NCI-H748 (cell line): ENCODE measurements at regions not wholly inside any gene's neighbourhood (a gene's known extent, or its start where the extent isn't known, plus 50 kb on each side); places are given as distances from the start of the nearest gene placed in this dataset.
"Not testable (repeated sequence)": the region's sequence is repeated elsewhere in the genome, so short reads cannot be mapped to it uniquely, and the experiment has no call there.

Experiments used
- DNase-seq: peaks from one replicate; lab custom pipeline; 2025; ENCODE audit not compliant: unreplicated experiment; lab: John Stamatoyannopoulos, UW

DNA sequence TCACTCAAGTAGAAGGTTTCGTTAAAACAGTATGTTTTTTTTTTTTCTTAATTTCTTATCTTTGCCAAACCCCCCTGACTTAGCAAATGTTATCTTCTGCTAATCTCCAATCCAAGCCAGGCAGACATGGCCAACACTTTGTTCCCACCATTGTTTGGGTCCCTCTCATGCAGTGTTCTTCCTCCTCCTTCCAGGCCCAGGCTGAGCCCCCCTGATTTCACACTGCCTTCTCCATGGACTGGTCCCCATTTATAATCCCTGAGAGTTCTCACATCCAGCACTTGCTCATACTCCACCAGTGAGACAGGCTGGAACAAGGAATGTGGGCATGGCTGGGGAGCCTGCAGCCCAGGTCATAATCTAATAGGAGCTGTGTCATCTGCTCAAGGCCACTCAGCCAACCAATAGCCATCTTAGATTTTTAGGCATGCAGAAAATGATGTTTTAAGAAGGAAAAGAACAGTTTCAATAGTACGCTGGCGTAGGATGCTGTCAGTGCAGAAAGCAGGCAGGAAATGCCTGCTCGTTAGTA, 238.4 kb upstream of the CCDC196 start:
- no peak for DNase-seq

DNA sequence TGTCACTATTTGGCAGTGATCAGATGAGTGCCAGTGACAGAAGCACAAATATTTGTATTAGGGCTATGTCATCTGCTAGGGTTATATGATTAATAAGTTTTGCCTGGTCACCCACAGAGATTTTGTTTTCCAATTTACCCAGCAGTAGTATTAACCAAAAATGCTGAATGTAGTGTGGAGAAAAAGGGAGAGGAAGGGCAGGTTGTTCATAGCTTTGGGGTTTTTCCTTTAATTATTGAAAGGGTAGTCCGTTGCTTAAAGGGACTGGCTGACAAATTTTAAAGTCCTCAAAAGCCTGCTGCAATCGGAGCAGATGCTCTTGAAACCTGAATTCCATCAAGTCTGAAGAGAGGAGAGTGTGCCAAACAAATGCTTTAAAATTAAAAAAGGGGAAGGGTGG, 237.9 kb upstream of the CCDC196 start:
- no peak for DNase-seq

- DNase-seq, result peak; percentile 15
Observed at GRCh38 chr14:66249544-66249943, 236.6 kb upstream of the CCDC196 start.

DNA sequence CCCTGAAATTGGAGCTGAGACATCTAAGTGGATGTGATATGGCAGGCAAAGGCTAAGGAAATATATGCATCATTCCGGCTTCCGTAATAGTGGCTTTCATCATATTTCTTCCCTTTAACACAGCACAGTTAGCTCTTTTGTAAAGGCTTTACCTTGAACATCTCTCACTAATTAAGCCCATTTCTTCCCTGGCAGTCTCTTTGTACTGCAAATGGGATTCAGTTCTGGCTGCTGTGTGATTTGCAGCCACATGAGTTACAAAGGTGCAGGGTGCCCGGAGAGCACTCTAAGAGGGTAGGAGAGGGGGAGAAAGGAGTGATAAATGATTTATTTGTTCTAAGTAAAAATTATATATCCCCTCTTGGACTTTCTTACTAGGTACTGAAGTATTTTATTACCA, 232.1 kb upstream of the CCDC196 start:
- no peak for DNase-seq

DNA sequence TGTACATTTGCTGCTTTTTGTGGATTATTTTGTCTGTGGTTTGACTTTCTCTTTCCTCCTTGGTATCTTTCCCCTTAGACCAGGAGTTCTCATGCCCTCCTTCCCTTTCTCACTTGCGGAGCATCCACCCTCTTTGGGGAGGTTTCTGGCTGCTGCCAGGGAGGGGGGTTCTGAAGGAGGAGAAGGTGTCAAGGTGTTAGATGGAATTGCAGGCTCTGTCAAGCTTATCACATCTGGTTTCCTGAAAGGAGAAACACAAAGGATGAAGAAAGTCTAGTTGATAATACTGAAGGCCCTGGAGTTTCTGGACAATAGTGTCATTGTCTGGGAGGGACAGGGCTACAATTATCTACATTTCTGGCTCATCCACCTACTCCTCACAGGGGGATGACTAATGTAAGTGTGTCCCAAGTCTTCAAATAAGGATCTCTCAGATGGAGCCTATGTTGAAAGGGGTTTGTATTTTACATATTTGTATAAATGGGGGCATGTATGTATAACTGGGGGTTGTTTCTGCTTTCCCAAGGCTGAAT, 217.3 kb upstream of the CCDC196 start:
- no peak for DNase-seq

GRCh38 chr14:66272221-66272620, 213.9 kb upstream of the CCDC196 start:
- DNase-seq, result no peak

DNA sequence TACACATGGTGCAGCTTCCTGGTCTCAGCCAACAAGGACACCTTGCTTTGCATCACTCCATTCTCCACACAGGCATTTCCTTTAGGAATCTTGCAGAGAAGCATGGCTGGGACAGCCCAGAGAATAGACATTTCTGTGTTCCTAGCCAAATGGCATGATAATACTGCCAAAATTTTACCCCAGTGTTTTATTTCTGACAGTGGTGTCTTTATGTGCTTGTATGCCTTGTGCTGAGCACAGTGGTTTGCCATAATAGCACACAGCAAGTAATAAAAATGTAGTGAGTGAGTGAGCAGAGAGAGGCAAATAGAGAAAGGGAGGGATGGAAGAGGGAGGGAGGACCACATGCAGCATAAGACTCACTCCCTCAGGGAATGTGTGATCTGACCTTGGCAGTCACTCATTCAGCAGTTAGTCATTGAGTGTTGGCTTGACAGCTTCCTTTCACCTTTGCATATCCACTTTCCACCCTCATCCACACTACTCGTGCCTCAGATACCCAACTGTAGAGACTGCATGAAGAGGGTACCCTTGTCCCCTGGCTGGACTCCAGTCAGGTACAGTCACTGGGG, 212.8 kb upstream of the CCDC196 start:
- DNase-seq, result no peak

DNA sequence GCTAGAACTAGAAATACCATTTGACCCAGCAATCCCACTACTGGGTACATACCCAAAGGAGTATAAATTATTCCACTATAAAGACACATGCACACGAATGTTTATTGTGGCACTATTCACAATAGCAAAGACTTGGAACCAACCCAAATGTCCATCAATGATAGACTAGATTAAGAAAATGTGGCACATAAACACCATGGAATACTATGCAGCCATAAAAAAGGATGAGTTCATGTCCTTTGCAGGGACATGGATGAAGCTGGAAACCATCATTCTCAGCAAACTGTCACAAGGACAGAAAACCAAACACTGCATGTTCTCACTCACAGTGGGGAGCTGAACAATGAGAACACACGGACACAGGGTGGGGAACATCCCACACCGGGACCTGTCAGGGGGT, 207.8 kb upstream of the CCDC196 start:
- not testable (repeated sequence) for DNase-seq

- DNase-seq, result no peak
Observed at GRCh38 chr14:66281036-66281776, 205.0 kb upstream of the CCDC196 start.

GRCh38 chr14:66284346-66284745, 201.8 kb upstream of the CCDC196 start:
- no peak for DNase-seq

- no peak for DNase-seq
Observed at GRCh38 chr14:66288511-66288910, 197.7 kb upstream of the CCDC196 start.

DNA sequence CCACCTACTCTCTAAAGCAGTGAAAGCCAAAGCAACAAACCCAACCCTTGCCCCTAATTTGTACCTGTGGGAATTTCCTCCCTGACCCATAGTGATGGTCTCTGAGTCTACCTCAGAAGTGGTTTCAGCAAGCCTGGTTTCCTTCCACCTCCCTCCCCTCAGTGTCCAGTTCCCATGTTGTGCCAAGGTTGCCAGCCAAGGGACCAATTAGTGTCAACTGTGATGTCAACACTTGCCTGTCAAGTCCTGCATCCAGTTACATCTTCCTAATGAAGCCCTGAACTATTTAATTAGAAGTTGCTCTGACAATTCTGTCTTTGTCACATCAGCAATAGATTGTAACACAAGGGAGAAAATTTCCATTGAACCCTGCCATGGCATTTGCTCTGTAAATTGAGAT, 194.4 kb upstream of the CCDC196 start:
- no peak for DNase-seq

DNA sequence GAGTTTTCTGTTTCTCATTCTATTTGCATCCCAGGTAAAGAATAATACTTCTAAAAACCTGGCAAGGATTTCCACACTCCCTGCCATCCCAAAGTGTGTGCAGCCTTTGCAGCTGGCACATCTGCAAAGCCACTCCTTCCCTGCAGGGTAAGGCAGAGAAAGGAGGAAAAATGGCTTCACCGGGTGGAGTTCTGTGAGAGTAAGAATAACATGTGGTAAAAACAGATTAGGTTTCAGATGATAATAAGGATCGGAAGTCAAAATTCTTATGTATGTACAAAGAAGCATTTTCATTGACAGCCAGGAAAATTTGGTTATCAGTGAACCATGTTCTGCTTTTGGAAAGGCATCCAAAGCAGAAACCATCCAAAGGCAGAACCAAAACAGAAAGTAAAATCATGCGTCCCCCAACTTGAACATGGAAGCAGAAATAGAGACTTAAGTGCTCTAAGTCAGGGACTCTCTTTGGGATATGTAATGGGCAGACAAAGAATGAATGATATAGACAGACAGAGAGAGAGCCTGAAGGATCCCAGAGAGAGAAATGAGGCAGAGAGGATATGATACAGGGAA, 192.6 kb upstream of the CCDC196 start:
- DNase-seq, result no peak

DNA sequence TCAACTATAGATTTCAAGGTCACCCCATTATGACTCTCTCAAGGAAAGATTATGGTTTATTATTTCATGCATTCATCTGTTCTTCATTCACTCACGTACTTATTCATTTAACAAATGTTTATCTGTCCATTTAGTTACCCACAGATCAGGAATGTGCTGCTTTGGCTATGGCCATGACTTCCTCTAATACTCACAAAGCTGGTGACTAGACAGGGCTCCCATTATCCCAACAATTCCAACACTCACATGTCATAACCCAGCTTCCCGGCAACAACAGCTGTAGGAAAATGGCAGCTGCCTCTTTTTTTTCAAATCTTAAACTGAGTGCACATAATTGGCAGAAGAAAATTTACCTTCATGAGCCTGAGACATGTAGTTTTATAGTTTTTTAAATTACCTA, 190.8 kb upstream of the CCDC196 start:
- no peak for DNase-seq

GRCh38 chr14:66300886-66301285, 185.3 kb upstream of the CCDC196 start:
- no peak for DNase-seq

- no peak for DNase-seq
Observed at GRCh38 chr14:66306101-66306500, 180.1 kb upstream of the CCDC196 start.

DNA sequence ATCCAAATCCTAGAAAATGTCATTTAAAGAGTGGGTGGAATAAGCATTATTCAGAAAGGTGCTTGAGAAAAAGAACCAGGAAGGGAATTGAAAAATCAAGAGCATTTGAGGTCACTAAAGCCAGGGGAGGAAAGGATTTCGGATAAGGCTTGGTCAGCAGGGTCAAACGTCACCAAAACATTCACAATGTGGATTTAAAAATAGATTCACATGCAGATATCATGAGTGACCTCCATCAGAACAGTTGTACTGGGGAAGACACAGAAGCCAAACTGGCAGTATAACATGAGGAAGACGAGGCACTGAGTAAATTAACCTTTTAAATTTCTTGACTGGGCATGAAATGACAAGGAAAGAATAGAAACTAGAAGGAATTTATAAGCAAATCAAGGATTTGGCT, 175.1 kb upstream of the CCDC196 start:
- DNase-seq, result no peak

DNA sequence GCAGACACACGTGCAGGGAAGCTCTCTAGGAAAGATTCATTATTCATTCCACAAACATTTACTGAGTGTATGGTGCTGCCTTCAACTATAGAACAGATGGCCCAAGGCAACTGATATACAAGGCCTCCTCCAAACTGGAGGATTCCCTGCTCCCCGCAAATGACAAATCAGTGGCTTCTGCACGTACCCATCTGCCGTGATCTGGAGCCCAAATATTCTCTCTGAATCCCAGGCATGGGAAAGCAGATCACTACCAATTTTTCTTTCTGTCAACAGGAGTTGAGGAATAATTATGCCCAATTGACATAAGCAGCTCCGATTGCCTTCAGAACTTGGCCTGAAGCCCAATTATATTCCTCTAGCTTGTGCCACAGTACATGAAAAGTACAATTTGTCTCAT, 174.2 kb upstream of the CCDC196 start:
- peak; percentile 45 for DNase-seq

DNA sequence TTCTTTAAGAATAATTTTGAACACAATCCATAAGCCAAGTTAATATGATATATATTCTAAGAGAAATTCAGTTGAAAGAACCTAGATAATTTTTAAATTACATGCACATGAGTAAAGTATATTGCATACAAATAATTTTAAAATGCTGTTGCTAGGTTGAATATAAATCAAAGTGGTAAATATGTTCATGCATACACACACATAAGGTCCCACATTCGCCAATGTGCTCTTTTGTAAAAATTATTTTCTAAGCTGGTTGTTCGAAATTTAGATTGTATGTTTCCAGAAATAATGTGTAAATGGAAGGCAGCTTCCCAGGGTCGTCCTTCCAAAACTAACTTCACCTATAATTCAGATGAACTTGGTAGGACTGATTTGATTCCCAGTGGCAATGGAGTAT, 173.7 kb upstream of the CCDC196 start:
- DNase-seq, result no peak

DNA sequence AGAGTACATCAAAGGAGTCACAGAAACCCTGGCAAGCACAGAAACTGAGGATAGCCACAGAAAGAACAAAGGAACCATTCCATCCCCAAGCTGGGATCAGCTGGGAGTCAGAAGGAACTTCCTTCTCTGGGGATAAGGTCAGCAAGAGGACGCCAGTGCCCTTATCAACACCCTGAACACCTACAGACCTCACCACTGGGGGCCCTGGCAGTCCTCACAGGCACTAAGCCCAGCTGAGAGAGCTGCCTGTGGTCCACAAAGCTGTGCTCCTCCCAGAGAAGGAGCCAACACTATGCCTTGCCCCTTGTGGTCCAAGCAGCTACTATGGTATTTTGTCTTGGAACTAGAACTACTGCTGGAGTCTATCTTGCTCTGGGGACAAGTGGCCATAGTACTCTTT, 171.1 kb upstream of the CCDC196 start:
- no peak for DNase-seq

DNA sequence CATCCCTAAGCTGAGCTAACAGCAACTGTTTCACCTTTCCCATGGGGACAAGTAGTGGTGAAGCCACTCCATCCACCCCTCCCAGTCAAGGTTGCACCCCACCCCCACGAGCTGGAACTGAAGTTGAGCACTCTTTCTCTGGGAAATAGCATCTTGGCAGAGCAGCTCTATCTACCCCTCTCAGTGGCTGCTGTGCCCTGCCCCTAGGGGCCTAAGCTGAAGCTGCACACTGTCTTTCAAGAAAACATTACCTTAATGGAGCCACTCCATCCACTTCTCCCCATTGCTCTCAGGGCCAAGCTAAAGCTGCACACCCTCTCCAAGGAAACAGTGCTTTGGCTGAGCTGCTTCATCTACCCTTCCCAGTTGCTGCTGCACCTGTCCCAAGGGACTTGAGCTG, 170.6 kb upstream of the CCDC196 start:
- no peak for DNase-seq

- DNase-seq, result no peak
Observed at GRCh38 chr14:66322564-66322963, 163.6 kb upstream of the CCDC196 start.
